SH-SY5Y (cell line): ENCODE measurements at regions not wholly inside any gene's neighbourhood (a gene's known extent, or its start where the extent isn't known, plus 50 kb on each side); places are given as distances from the start of the nearest gene placed in this dataset.

ENCODE experiments used
- GATA2 ChIP-seq: IDR thresholded peaks from 2 replicates; pipeline ENCODE4 v1.6.1; 2011; ENCODE audit warnings: mild to moderate bottlenecking, low read depth, low read length
- GATA3 ChIP-seq: IDR thresholded peaks from 2 replicates; pipeline ENCODE4 v1.6.1; 2011; ENCODE audit warnings: low read depth, mild to moderate bottlenecking, low read length, moderate library complexity

DNA sequence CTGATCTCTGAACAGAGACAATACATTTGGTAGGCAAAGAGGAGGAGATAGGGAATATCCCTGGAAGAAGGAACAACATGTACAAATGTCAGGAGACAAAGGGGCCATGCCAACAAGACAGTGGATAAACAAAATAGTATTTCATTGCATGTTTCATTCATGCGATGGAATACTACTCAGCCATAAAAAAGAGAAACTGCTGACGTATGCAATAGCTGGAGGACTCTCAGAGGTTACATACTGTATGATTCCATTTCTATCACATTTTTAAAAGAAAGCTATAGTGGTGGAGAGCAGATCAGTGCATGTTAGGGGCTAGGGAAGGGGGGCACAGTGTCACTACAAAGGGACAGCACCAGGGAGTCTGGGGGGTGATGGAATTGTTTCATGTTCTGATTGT lies 572.9 kb upstream of the CADM1 start:
- TF ChIP-seq GATA2 (no peak), GATA3 (no peak)
